Breast epithelium (tissue), 3 donors: ENCODE measurements at regions not wholly inside any gene's neighbourhood (a gene's known extent, or its start where the extent isn't known, plus 50 kb on each side); places are given as distances from the start of the nearest gene placed in this dataset.

ENCODE experiments used
- POLR2A ChIP-seq: fragments of 450-650 bp; IDR thresholded peaks from one replicate; pipeline ENCODE4 v1.6.1; 2016; ENCODE audit warnings: antibody characterized with exemption, mild to moderate bottlenecking, moderate library complexity
- TF ChIP-seq, protein P1 (sequence below), 3 donors: fragments of 450-650 bp; IDR thresholded peaks; one replicate each; pipeline ENCODE4 v1.5.1; 2016 to 2017; ENCODE audit warnings: antibody characterized with exemption in 3 of 3, mild to moderate bottlenecking in 3 of 3, moderate library complexity in 3 of 3

DNA sequence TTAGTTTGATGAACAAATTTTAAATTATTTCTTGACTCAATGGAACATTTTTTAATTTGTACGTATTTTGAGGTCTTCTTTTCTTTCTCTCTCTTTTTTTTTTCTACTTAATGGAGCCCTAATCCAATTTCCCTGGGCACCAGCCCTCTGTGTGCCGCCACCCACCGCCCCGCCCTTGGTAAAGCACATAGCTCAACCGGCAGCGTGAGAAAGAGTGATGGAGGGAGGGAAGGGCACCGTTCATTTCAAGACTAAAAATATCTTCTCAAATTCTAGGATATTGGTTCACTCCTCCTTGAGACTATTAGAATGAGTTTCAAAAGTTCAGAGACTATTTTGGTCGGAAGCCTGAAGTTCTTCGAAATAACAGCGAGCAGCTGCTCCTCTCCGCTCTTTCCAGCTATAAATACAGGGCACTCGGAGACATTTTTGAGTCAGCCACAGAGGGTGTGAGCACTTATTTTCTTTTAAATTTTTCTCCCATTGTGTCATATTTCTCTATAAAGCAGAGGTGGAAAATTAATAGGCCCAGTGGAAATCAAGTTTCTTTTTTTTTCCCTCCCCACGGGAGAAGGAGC lies 731.7 kb upstream of the ID2 start:
- TF ChIP-seq, protein P1, sequence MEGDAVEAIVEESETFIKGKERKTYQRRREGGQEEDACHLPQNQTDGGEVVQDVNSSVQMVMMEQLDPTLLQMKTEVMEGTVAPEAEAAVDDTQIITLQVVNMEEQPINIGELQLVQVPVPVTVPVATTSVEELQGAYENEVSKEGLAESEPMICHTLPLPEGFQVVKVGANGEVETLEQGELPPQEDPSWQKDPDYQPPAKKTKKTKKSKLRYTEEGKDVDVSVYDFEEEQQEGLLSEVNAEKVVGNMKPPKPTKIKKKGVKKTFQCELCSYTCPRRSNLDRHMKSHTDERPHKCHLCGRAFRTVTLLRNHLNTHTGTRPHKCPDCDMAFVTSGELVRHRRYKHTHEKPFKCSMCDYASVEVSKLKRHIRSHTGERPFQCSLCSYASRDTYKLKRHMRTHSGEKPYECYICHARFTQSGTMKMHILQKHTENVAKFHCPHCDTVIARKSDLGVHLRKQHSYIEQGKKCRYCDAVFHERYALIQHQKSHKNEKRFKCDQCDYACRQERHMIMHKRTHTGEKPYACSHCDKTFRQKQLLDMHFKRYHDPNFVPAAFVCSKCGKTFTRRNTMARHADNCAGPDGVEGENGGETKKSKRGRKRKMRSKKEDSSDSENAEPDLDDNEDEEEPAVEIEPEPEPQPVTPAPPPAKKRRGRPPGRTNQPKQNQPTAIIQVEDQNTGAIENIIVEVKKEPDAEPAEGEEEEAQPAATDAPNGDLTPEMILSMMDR (IDR thresholded peaks at IDR 0.05), result no peak
- TF ChIP-seq POLR2A, result no peak
